GM12865 (cell line): ENCODE measurements at regions not wholly inside any gene's neighbourhood (a gene's known extent, or its start where the extent isn't known, plus 50 kb on each side); places are given as distances from the start of the nearest gene placed in this dataset.

Experiments
- DNase-seq: peaks from one replicate; pipeline ENCODE4 v3.0.0; 2010; ENCODE audit warnings: low read depth
- H3K4me3 ChIP-seq: 2 replicates; pipeline ENCODE4 v1.5.1; 2011; ENCODE audit warnings: mild to moderate bottlenecking, low read depth, low read length, control low read depth
- CTCF ChIP-seq: IDR thresholded peaks from 2 replicates; pipeline ENCODE4 v1.5.1; 2011; ENCODE audit warnings: low read length, control low read depth, low read depth, inconsistent platforms; ENCODE audit not compliant: insufficient read depth; ENCODE audit errors: missing control alignments

DNA sequence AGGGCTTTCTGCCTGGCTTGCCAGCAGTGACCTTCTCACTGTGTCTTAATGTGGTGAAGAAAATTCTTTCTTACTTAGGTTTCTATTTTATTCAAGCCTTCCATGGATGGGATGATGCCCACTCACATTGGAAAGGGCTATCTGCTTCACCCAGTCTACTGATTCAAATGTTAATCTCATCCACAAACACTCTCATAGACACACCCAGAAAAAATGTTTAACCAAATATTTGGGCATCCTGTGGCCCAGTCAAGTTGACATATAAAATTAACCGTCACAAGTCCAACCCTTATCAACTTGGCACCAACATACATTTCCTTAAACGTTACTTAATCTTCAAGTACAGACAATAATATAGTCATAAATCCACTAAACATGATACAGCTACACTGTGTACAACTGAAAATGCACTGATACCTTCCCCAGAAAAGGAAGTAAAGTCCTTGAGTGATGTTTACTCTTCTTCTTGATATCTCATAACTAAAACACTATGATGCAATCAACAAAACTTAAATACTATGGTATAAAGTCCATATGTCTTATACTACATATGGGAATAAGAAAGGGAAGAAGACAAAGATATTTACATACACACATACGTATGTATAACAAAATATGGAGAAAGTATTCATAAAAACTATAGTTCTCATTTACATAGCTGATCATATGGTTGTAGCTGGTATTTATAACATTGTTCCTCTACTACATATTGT lies 394.7 kb upstream of the NOVA1 start:
- no peak for TF ChIP-seq CTCF
- H3K4me3 ChIP-seq: no peak overlapping the region
- no peak for DNase-seq

DNA sequence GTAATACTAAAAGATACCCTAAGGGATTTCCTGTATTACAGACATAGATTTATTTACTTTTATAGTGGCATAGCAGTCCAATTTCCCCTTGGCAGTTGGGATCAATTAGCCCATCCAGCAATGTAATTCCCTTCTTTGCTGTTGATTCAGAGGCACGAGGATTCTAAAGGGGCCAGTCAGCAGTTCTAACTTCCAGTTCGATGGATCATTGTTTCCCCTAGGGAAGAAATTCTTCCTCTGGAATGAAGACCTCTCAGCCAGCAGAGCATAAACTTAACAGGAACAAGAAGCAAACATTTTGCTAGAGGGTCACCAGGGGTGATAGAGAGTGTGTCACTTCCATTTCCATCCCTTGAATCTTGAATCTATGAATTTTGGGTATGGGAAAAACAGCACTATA lies 395.7 kb upstream of the NOVA1 start:
- TF ChIP-seq CTCF: no peak
- no peak for DNase-seq
- no peak overlapping the region for H3K4me3 ChIP-seq

GRCh38 chr14:26995301-26995700 lies 397.5 kb upstream of the NOVA1 start:
- no peak for DNase-seq
- no peak overlapping the region for H3K4me3 ChIP-seq
- TF ChIP-seq CTCF: no peak

DNA sequence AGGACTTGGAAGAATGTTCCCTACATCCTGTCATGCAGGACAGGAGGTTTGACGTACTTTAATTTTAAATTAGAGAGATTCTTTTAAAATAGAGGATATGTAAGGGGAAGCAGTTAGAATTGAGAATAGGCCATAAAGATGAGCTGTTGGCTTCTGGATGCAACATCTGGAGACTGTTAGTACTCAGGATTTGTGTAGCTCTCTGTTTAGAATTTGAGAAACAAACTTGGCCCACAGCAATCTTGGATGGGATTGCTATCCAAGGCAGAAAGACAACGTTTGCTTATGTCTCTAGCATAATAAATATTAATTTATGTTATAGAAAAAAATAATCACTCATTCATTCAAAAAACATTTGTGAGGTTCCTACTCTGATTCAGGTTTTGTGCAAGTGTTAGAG lies 398.4 kb upstream of the NOVA1 start:
- no peak overlapping the region for H3K4me3 ChIP-seq
- no peak for TF ChIP-seq CTCF
- no peak for DNase-seq

- TF ChIP-seq CTCF: no peak
- no peak for DNase-seq
- no peak overlapping the region for H3K4me3 ChIP-seq
Measured at GRCh38 chr14:27002179-27002578, 404.3 kb upstream of the NOVA1 start.

- no peak for TF ChIP-seq CTCF
- no peak overlapping the region for H3K4me3 ChIP-seq
- no peak for DNase-seq
Measured at GRCh38 chr14:27006570-27006969, 408.7 kb upstream of the NOVA1 start.

GRCh38 chr14:27008187-27008586 lies 410.4 kb upstream of the NOVA1 start:
- H3K4me3 ChIP-seq: no peak overlapping the region
- DNase-seq: no peak
- no peak for TF ChIP-seq CTCF
